GM23248 (cell line): ENCODE measurements at regions not wholly inside any gene's neighbourhood (a gene's known extent, or its start where the extent isn't known, plus 50 kb on each side); places are given as distances from the start of the nearest gene placed in this dataset.

Experiments
- EZH2 ChIP-seq: fragments of 200-600 bp; sonication (generic); IDR thresholded peaks from 2 replicates; pipeline ENCODE4 v1.6.1; 2018; ENCODE audit warnings: antibody characterized with exemption, mild to moderate bottlenecking; ENCODE audit not compliant: insufficient read depth, poor library complexity, severe bottlenecking
- EZH2phosphoT487 ChIP-seq: fragments of 200-600 bp; sonication (generic); IDR thresholded peaks from 2 replicates; pipeline ENCODE4 v1.6.1; 2018; ENCODE audit warnings: antibody characterized with exemption, moderate library complexity, mild to moderate bottlenecking, low read depth; ENCODE audit not compliant: insufficient read depth

- TF ChIP-seq EZH2phosphoT487, result no peak
- TF ChIP-seq EZH2, result no peak
These were observed 83.4 kb downstream of the SYNE3 start for GRCh38 chr14:95433094-95433478.
